HG03378 (cell line): ENCODE measurements at regions not wholly inside any gene's neighbourhood (a gene's known extent, or its start where the extent isn't known, plus 50 kb on each side); places are given as distances from the start of the nearest gene placed in this dataset.

Experiments used
- ATAC-seq: cut with Tn5 transposase; IDR thresholded peaks from one replicate; pipeline ENCODE4 v1.9.1; 2021; ENCODE audit warnings: mild to moderate bottlenecking, moderate library complexity; ENCODE audit not compliant: unreplicated experiment

DNA sequence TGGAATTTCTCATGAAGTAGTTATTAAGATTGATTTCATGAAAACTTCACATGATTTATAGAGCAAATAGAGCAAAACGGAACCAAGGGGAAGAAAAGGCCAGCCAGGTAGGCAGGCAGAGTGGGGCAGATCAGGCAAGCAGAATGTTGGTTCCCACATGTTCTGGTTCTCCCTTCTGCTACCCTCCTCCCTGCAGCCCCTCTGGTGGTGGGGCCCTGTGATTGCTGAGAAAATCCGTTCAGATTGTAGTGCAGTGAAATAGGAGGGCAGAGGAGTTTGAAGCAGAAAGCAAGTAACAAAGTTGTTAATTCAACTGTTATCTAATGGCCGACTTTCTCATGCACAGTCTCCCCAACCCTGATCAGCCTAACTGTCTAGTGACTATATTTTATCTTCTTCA is 185.3 kb downstream of the MID1IP1 start:
- ATAC-seq: no peak

- no peak for ATAC-seq
Measured at GRCh38 chrX:38987198-38987651, 186.0 kb downstream of the MID1IP1 start.

DNA sequence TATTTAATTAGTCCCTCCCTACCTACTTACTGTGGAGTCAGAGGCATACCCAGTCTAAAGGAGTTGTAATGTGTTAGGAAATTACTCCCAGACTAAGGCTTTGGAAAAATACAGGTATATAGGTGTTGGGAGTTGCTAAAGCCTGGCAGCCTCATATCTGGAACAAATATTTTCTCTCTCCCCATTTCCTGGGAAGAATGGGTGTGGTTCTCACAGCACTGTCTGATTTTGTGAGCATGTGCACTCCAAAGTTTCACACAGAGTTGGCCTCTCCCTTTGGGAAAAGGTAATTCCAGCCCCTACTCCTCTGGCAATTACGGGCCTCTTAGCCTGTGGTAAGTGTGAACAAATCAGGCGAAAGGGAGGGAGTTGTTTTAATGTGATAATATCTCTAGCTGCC is 187.0 kb downstream of the MID1IP1 start:
- ATAC-seq: no peak

DNA sequence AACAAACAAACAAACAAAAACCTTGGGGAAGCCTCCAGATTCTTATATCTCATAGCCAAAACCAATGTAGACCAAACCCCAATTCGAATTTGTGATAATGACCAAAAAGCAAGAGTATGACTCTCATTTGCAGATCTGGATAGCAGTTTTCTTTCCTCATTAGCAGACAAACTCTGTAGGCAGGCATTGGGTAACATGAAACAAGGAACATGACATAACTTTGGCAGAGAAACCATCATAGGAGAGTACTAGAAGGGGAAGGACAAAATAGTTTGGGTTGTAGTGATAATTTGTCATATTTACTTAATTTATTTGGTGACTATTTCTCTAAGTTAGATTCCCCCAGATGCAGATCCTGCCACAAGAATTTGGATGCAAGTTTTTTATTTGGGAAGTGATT is 187.8 kb downstream of the MID1IP1 start:
- ATAC-seq: no peak

DNA sequence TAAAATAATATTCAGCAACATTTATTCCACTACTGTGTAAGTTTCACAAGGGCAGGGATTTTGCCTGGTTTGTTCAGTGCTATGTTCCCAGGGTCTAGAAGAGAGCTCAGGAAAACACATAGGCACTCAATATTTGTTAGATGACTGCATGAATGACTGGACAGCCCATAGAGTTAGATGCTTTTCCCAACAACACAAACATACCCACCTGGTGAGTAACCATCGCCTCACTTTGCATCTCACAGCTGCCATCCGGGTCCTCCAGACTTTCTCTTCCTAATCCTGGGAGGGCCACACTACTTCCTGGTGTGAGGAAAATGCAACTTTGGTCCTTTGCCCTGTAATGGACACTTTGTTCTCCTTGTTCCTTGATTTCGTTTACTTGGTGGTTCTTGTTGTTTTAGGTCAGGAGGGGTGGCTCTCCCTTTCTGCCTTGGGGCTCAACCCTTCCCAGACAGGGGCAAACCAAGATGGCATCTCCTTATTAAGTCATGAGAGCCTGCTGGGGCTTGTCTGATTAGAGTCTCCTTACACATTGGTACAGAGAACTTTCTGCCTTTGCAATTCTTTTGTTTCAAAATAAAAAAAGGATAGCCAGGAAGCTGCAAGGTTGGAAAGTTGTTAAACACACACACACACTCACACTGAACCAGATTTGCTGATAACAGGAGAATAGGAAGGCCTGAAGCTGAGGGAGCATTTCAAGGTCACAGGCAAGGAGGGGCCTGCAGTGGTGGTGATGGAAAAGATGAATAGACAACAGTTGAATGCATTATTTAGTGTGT is 190.6 kb downstream of the MID1IP1 start:
- ATAC-seq: no peak

DNA sequence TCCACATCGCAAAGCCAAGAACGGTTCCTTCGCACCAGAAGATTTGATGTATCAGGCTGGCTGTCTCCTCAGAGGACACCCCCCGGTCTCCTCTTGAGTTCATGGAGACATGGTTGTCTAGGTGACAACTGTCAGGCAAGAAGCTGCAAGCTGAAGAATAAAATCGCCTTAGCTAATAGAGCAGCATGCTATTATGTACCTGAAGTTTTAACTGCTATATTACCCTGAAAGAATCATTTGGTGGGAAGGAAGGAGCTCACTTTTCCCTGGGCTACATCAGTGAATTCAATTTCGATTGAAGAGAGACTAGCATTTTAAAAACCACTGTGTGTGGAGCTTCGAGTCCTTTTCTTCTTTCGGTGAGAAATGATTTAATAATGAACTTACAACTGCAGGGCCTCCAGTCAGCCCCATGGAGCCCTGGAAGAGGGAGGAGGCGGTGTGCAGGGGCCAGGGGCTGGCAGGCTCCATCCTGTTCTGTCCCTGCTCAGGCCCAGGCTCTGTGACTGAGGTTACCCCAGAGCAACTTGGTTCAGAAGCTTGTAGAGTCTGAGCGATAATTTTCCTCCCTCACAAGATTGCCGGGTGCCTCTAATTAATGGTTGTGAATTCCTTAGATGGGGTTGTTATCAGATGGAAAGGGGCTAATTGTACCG is 191.3 kb downstream of the MID1IP1 start:
- no peak for ATAC-seq

GRCh38 chrX:38993500-38993899 is 192.2 kb downstream of the MID1IP1 start:
- no peak for ATAC-seq

DNA sequence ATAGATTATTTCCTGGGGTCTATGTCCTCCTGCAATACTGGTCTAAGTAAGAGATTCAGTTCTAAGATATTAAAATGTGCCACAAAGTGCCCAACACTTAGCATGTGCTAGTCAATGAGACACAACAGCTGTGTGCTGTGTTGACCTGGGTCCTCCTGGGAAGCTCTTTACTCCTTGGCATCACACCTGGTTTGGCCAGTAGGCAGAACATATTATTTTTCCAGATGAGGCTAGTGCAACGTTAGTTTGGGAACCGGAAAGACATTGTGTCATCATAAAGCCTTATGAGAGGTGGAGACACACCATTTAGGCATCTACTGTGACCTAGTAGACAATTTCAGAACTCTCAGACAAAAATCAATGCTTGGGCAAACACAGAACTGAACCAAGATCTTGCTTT is 197.8 kb downstream of the MID1IP1 start:
- no peak for ATAC-seq

DNA sequence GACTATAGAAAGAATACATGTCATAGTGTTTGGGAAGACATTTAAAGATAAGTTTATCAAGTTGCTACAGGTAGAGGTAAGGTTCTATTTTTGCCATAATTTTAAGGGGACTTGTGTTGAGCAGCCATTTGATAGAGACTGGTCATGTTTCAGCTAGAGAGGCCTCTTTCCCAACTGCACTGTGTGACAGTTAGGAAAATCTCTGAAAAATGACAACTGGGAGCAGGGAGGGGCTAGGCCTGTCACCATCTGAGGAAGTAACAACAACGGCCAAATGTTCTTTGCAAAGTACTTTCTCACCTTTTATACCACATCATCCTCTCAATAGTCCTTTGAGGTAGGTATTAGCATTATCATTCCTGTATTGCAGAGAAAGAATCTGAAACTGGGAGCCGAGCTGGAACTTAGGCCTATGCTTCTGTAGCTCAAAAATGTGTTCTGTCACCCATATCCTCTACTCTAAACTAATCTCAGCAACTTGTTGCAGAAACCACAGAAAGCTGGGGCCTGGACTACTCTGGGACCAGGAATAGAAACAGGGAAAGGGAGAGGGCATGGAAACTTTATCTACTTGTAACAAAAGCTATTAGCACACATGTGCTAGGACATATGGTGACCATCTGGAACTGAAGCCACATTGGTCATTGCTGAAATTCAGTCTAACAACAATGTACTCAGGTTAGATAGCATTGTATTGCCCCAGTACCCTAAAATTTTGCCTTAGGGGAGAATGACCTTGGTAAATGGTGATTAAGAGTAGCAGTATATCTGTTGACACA is 198.9 kb downstream of the MID1IP1 start:
- no peak for ATAC-seq

GRCh38 chrX:39000802-39001201 is 199.5 kb downstream of the MID1IP1 start:
- ATAC-seq: no peak

- ATAC-seq: no peak
Measured at GRCh38 chrX:39002466-39002865, 201.2 kb downstream of the MID1IP1 start.

- no peak for ATAC-seq
Measured at GRCh38 chrX:39008549-39008948, 207.3 kb downstream of the MID1IP1 start.

GRCh38 chrX:39011454-39012221 is 210.4 kb downstream of the MID1IP1 start:
- no peak for ATAC-seq

- ATAC-seq: no peak
Measured at GRCh38 chrX:39012621-39013111, 211.4 kb downstream of the MID1IP1 start.

- ATAC-seq: no peak
Measured at GRCh38 chrX:39016556-39016955, 215.3 kb downstream of the MID1IP1 start.

DNA sequence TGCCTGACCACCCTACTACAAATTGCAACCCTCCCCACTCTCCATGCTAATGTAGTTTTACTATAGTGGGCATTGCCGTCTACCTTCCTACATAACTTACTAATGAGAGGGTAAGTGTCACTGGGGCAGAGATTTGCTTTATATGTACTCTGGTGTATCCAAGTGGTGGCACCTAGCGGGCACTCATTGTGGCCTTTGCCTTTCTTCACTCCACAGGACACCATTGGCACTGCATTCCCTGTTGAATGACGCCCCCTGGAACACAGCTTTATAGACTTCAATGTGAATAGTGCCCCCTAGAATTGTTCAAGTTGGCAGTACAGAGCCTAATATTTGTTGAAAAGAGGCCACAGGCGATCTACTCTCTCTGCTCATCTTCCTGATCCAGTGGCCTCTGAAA is 215.8 kb downstream of the MID1IP1 start:
- ATAC-seq: no peak

DNA sequence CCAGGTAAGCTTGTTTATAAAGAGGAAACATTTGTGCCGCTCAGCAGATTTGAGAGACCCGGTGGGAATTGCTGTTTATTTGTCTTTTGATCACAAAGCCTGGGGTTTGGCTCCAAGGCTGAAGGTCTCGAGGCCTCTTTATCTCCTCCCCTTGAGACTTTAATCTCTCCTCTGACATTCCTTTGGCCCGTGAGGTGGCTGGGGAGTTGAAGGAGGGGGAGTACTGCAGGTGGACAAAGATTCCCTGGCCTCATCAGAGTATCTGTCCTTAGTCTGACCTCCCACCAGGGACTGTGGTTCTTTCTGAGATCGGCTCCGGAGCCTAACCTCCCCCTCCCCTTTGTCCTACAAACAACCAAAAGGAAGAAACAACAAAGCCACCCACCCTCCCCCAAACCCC is 216.5 kb downstream of the MID1IP1 start:
- no peak for ATAC-seq

- ATAC-seq: no peak
Measured at GRCh38 chrX:39018541-39018940, 217.3 kb downstream of the MID1IP1 start.

DNA sequence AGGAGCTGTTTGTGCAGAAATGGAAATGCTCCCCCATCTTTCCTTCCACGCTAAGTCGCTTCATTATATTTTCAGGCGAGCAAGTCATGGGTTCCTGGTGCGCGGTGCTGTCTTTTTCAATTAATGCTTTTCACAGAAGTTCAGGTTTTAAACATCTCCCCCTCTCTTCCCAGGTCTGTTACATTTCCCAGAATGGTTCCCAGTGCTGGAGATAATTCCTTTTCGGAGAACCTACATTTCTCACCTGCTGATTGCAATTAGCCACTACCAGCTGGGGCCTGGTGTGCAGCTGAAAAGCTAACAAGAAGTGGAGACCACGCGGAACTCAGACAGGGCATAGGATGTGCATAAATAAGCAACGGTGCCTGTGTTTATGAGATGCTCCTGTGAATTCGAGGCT is 217.8 kb downstream of the MID1IP1 start:
- no peak for ATAC-seq

- no peak for ATAC-seq
Measured at GRCh38 chrX:39020051-39020669, 218.9 kb downstream of the MID1IP1 start.
